Embryonic facial prominence (tissue), 1 donor: ENCODE measurements at regions not wholly inside any gene's neighbourhood (a gene's known extent, or its start where the extent isn't known, plus 50 kb on each side); places are given as distances from the start of the nearest gene placed in this dataset.
"Not testable (repeated sequence)": the region's sequence is repeated elsewhere in the genome, so short reads cannot be mapped to it uniquely, and the experiment has no call there.

Experiments
- DNase-seq: peaks from one replicate; pipeline ENCODE4 v3.0.0-alpha.2; 2016; ENCODE audit errors: extremely low spot score

GRCh38 chr2:156778916-156779315 lies 342.7 kb downstream of the GPD2 start:
- DNase-seq = no peak

GRCh38 chr2:156779416-156780120 lies 343.4 kb downstream of the GPD2 start:
- no peak for DNase-seq

GRCh38 chr2:156781677-156782076 lies 345.5 kb downstream of the GPD2 start:
- not testable (repeated sequence) for DNase-seq

- no peak for DNase-seq
Observed at GRCh38 chr2:156784020-156784701, 348.0 kb downstream of the GPD2 start.

- DNase-seq = no peak
Observed at GRCh38 chr2:156787517-156787916, 351.3 kb downstream of the GPD2 start.

GRCh38 chr2:156790343-156791037 lies 354.3 kb downstream of the GPD2 start:
- DNase-seq = no peak

GRCh38 chr2:156792242-156792840 lies 356.2 kb downstream of the GPD2 start:
- DNase-seq = no peak

- DNase-seq = no peak
Observed at GRCh38 chr2:156797832-156798231, 361.7 kb downstream of the GPD2 start.

GRCh38 chr2:156800065-156800653 lies 364.0 kb downstream of the GPD2 start:
- DNase-seq = no peak

- no peak for DNase-seq
Observed at GRCh38 chr2:156800781-156801361, 364.7 kb downstream of the GPD2 start.

- no peak for DNase-seq
Observed at GRCh38 chr2:156803243-156803642, 367.1 kb downstream of the GPD2 start.

- DNase-seq = no peak
Observed at GRCh38 chr2:156803967-156804366, 367.8 kb downstream of the GPD2 start.

GRCh38 chr2:156810094-156810493 lies 373.9 kb downstream of the GPD2 start:
- DNase-seq = no peak

- no peak for DNase-seq
Observed at GRCh38 chr2:156812496-156812895, 376.3 kb downstream of the GPD2 start.

GRCh38 chr2:156817430-156817829 lies 381.3 kb downstream of the GPD2 start:
- no peak for DNase-seq

- no peak for DNase-seq
Observed at GRCh38 chr2:156818221-156818620, 382.0 kb downstream of the GPD2 start.

- no peak for DNase-seq
Observed at GRCh38 chr2:156818944-156819343, 382.8 kb downstream of the GPD2 start.

GRCh38 chr2:156826341-156826933 lies 390.3 kb downstream of the GPD2 start:
- DNase-seq = no peak

GRCh38 chr2:156834431-156834830 lies 398.3 kb downstream of the GPD2 start:
- no peak for DNase-seq

- DNase-seq = no peak
Observed at GRCh38 chr2:156837635-156838370, 401.6 kb downstream of the GPD2 start.

- no peak for DNase-seq
Observed at GRCh38 chr2:156841321-156841720, 405.1 kb downstream of the GPD2 start.
